Ascending aorta (tissue), 2 donors: ENCODE measurements at regions not wholly inside any gene's neighbourhood (a gene's known extent, or its start where the extent isn't known, plus 50 kb on each side); places are given as distances from the start of the nearest gene placed in this dataset.

ENCODE experiments used
- DNase-seq, 2 donors: peaks; one replicate each; pipeline ENCODE4 v3.0.0-alpha.2; 2019; ENCODE audit warnings: low spot score in 2 of 2
- H3K27ac ChIP-seq, 2 donors: fragments of 200-600 bp; sonication (generic); one replicate each; pipeline ENCODE4 v1.5.1; 2016 to 2017; ENCODE audit warnings: mild to moderate bottlenecking in 1 of 2
- H3K27me3 ChIP-seq: fragments of 200-600 bp; sonication (generic); one replicate; pipeline ENCODE4 v1.5.1; 2017
- H3K36me3 ChIP-seq, 2 donors: fragments of 200-600 bp; sonication (generic); one replicate each; pipeline ENCODE4 v1.5.1; 2016
- H3K4me1 ChIP-seq, 2 donors: fragments of 200-600 bp; sonication (generic); one replicate each; pipeline ENCODE4 v1.5.1; 2016 to 2017; ENCODE audit warnings: mild to moderate bottlenecking in 1 of 2
- H3K4me3 ChIP-seq, 2 donors: fragments of 200-600 bp; sonication (generic); one replicate each; pipeline ENCODE4 v1.5.1; 2016 to 2017; ENCODE audit warnings: mild to moderate bottlenecking in 1 of 2
- H3K9me3 ChIP-seq, 2 donors: fragments of 200-600 bp; sonication (generic); one replicate each; pipeline ENCODE4 v1.5.1; 2016
- CTCF ChIP-seq, 3 experiments: fragments of 200-600 bp in 2 of 3; fragments of 450-650 bp in 1 of 3; sonication (generic) in 2 of 3; IDR thresholded peaks; one replicate each; pipeline ENCODE4 v1.5.1; 2016 to 2019; ENCODE audit warnings: antibody characterized with exemption in 3 of 3, mild to moderate bottlenecking in 1 of 3, moderate library complexity in 1 of 3
- intact Hi-C: fragments of 100-400 bp; cut with DNase I; formaldehyde crosslinking; loops from one replicate; pipeline ENCODE4 v1.15.1; 2023

- intact Hi-C loops = no loop called here
- Histone ChIP-seq H3K4me1 (no peaks in the 10 kb centered on the region), H3K4me3 (no peak overlapping the region), H3K36me3 (no peaks in the 10 kb centered on the region), H3K9me3 (no peaks in the 10 kb centered on the region), H3K27ac (no peak overlapping the region), H3K27me3 (no peaks in the 10 kb centered on the region)
- no peak for DNase-seq
- no peak for TF ChIP-seq CTCF (IDR thresholded peaks at IDR 0.05)
Measured at GRCh38 chr4:138636781-138637180, 378.8 kb upstream of the NOCT start.

GRCh38 chr4:138634915-138635314, 380.7 kb upstream of the NOCT start:
- DNase-seq = no peak
- Histone ChIP-seq H3K4me3 (no peak overlapping the region), H3K36me3 (no peaks in the 10 kb centered on the region), H3K27ac (no peak overlapping the region), H3K4me1 (no peaks in the 10 kb centered on the region), H3K27me3 (no peaks in the 10 kb centered on the region), H3K9me3 (no peaks in the 10 kb centered on the region)
- no peak for TF ChIP-seq CTCF (IDR thresholded peaks at IDR 0.05)
- intact Hi-C loops = no loop called here

- intact Hi-C loops = no loop called here
Measured at GRCh38 chr4:138633580-138633904, 382.0 kb upstream of the NOCT start.

GRCh38 chr4:138632856-138633579, 382.6 kb upstream of the NOCT start:
- H3K9me3 ChIP-seq = no peaks in the 10 kb centered on the region
- DNase-seq = no peak
- H3K4me1 ChIP-seq = no peaks in the 10 kb centered on the region
- H3K4me3 ChIP-seq = no peak overlapping the region
- no peaks in the 10 kb centered on the region for H3K36me3 ChIP-seq
- no peak overlapping the region for H3K27ac ChIP-seq
- intact Hi-C loops = no loop called here
- no peak for TF ChIP-seq CTCF (IDR thresholded peaks at IDR 0.05)
- H3K27me3 ChIP-seq = no peaks in the 10 kb centered on the region

More at GRCh38 chr4:138633580-138633904, 382.0 kb upstream of the NOCT start:
- H3K4me3 ChIP-seq = no peak overlapping the region
- no peak overlapping the region for H3K27ac ChIP-seq
- no peaks in the 10 kb centered on the region for H3K27me3 ChIP-seq
- no peaks in the 10 kb centered on the region for H3K4me1 ChIP-seq
- no peaks in the 10 kb centered on the region for H3K9me3 ChIP-seq
- TF ChIP-seq CTCF (IDR thresholded peaks at IDR 0.05) = no peak
- no peaks in the 10 kb centered on the region for H3K36me3 ChIP-seq
- no peak for DNase-seq

- H3K36me3 ChIP-seq = no peaks in the 10 kb centered on the region
- no peaks in the 10 kb centered on the region for H3K27me3 ChIP-seq
- no peak for DNase-seq
- no peaks in the 10 kb centered on the region for H3K4me1 ChIP-seq
- H3K4me3 ChIP-seq = no peak overlapping the region
- H3K27ac ChIP-seq = no peak overlapping the region
- TF ChIP-seq CTCF (IDR thresholded peaks at IDR 0.05) = no peak
- no peaks in the 10 kb centered on the region for H3K9me3 ChIP-seq
- intact Hi-C loops = no loop called here
Measured at GRCh38 chr4:138630666-138631065, 384.9 kb upstream of the NOCT start.

- Histone ChIP-seq H3K27ac (no peak overlapping the region), H3K4me3 (no peak overlapping the region), H3K36me3 (no peaks in the 10 kb centered on the region), H3K27me3 (no peaks in the 10 kb centered on the region), H3K4me1 (no peaks in the 10 kb centered on the region), H3K9me3 (no peaks in the 10 kb centered on the region)
- DNase-seq = no peak
- intact Hi-C loops = no loop called here
- no peak for TF ChIP-seq CTCF (IDR thresholded peaks at IDR 0.05)
Measured at GRCh38 chr4:138629669-138630068, 385.9 kb upstream of the NOCT start.
